ENCODE measurements at regions not wholly inside any gene's neighbourhood (a gene's known extent, or its start where the extent isn't known, plus 50 kb on each side); places are given as distances from the start of the nearest gene placed in this dataset.

- H3K9me3 ChIP-seq (ENCODE audit: insufficient read depth, low read length) = no peaks in the 10 kb centered on the region
- H3K79me2 ChIP-seq (ENCODE audit: low read length) = no peaks in the 10 kb centered on the region
Observed at GRCh38 chr10:28049286-28049685, 50.4 kb upstream of the ODAD2 start.

More at GRCh38 chr10:28049286-28049685, 50.4 kb upstream of the ODAD2 start:
- Histone ChIP-seq H3K27ac (ENCODE audit: low read length) (no peak overlapping the region), H4K20me1 (ENCODE audit: insufficient read depth, low read length) (no peaks in the 10 kb centered on the region), H3K9ac (ENCODE audit: low read length) (no peak overlapping the region), H3K4me2 (ENCODE audit: low read length) (no peak overlapping the region), H2AFZ (ENCODE audit: low read depth, low read length) (no peak overlapping the region), H3K27me3 (ENCODE audit: low read depth, low read length) (no peaks in the 10 kb centered on the region), H3K4me1 (ENCODE audit: low read length) (no peaks in the 10 kb centered on the region), H3K4me3 (ENCODE audit: low read length) (no peak overlapping the region), H3K36me3 (replicated peaks; ENCODE audit: low read depth, low read length) (no peaks in the 10 kb centered on the region)
- TF ChIP-seq, protein P1, sequence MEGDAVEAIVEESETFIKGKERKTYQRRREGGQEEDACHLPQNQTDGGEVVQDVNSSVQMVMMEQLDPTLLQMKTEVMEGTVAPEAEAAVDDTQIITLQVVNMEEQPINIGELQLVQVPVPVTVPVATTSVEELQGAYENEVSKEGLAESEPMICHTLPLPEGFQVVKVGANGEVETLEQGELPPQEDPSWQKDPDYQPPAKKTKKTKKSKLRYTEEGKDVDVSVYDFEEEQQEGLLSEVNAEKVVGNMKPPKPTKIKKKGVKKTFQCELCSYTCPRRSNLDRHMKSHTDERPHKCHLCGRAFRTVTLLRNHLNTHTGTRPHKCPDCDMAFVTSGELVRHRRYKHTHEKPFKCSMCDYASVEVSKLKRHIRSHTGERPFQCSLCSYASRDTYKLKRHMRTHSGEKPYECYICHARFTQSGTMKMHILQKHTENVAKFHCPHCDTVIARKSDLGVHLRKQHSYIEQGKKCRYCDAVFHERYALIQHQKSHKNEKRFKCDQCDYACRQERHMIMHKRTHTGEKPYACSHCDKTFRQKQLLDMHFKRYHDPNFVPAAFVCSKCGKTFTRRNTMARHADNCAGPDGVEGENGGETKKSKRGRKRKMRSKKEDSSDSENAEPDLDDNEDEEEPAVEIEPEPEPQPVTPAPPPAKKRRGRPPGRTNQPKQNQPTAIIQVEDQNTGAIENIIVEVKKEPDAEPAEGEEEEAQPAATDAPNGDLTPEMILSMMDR (IDR thresholded peaks at IDR 0.05; ENCODE audit: low read depth, low read length) = no peak
- no peak for TF ChIP-seq EZH2phosphoT487 (IDR thresholded peaks at IDR 0.05; ENCODE audit: low read depth)
